HCT116 (cell line): ENCODE measurements at regions not wholly inside any gene's neighbourhood (a gene's known extent, or its start where the extent isn't known, plus 50 kb on each side); places are given as distances from the start of the nearest gene placed in this dataset.
"Not testable (repeated sequence)": the region's sequence is repeated elsewhere in the genome, so short reads cannot be mapped to it uniquely, and the experiment has no call there.

Source experiments
- ELF1 ChIP-seq: IDR thresholded peaks from 2 replicates; pipeline ENCODE4 v1.6.1; 2012; ENCODE audit warnings: low read depth, borderline replicate concordance
- EZH2 ChIP-seq: fragments of 200-600 bp; sonication (generic); IDR thresholded peaks from 2 replicates; pipeline ENCODE4 v1.6.1; 2017; ENCODE audit warnings: antibody characterized with exemption, mixed run types
- POLR2A ChIP-seq: IDR thresholded peaks from 2 replicates; pipeline ENCODE4 v1.7.0; 2011; ENCODE audit warnings: borderline replicate concordance; ENCODE audit not compliant: insufficient read depth, insufficient read length; ENCODE audit errors: extremely low read depth

- not testable (repeated sequence) for TF ChIP-seq EZH2, POLR2A, ELF1
These were observed 185.1 kb upstream of the NOTCH2NLA start for GRCh38 chr1:146413911-146414310.
